ENCODE measurements at regions not wholly inside any gene's neighbourhood (a gene's known extent, or its start where the extent isn't known, plus 50 kb on each side); places are given as distances from the start of the nearest gene placed in this dataset.

- no peaks in the 10 kb centered on the region for H3K9me3 ChIP-seq (ENCODE audit: low read depth, low read length, poor library complexity, severe bottlenecking)
- H3K36me3 ChIP-seq (ENCODE audit: insufficient read depth, low read length, poor library complexity, severe bottlenecking): no peaks in the 10 kb centered on the region
- no peaks in the 10 kb centered on the region for H3K27me3 ChIP-seq (replicated peaks; ENCODE audit: insufficient read depth, low read depth, low read length, poor library complexity)
- intact Hi-C loops (cut with micrococcal nuclease; ENCODE audit: unreplicated experiment): no loop called here
- POLR2A ChIA-PET (ENCODE audit: low non-redundant PET): no interaction called here
- BruUV-seq (replicated peaks): no TSS peak
- CTCF ChIA-PET: no interaction called here
- no peaks in the 10 kb centered on the region for H3K4me1 ChIP-seq (ENCODE audit: insufficient read depth, low read length, poor library complexity, severe bottlenecking)
- no peak for TF ChIP-seq CTCF (conservative IDR thresholded peaks at IDR 0.05; ENCODE audit: low read depth, low read length)
- TF ChIP-seq EZH2 (IDR thresholded peaks at IDR 0.05; ENCODE audit: borderline replicate concordance, low read depth, low read length, poor library complexity, severe bottlenecking): no peak
- H3K27ac ChIP-seq (ENCODE audit: low read depth, low read length, poor library complexity, severe bottlenecking): no peak overlapping the region
- H3K4me3 ChIP-seq (ENCODE audit: low read depth, low read length, poor library complexity, severe bottlenecking): no peak overlapping the region
- no peak for DNase-seq (ENCODE audit: low spot score)
Measured at GRCh38 chr6:81309811-81310210, 442.7 kb downstream of the TENT5A start.

- no peaks in the 10 kb centered on the region for H3K36me3 ChIP-seq (ENCODE audit: insufficient read depth, low read length, poor library complexity, severe bottlenecking)
- H3K4me1 ChIP-seq (ENCODE audit: insufficient read depth, low read length, poor library complexity, severe bottlenecking): no peaks in the 10 kb centered on the region
- no peak overlapping the region for H3K4me3 ChIP-seq (ENCODE audit: low read depth, low read length, poor library complexity, severe bottlenecking)
- POLR2A ChIA-PET (ENCODE audit: low non-redundant PET): no interaction called here
- no TSS peak for BruUV-seq (replicated peaks)
- H3K27ac ChIP-seq (ENCODE audit: low read depth, low read length, poor library complexity, severe bottlenecking): no peak overlapping the region
- DNase-seq (ENCODE audit: low spot score): no peak
- CTCF ChIA-PET: no interaction called here
- intact Hi-C loops (cut with micrococcal nuclease; ENCODE audit: unreplicated experiment): no loop called here
- H3K27me3 ChIP-seq (replicated peaks; ENCODE audit: insufficient read depth, low read depth, low read length, poor library complexity): no peaks in the 10 kb centered on the region
- no peaks in the 10 kb centered on the region for H3K9me3 ChIP-seq (ENCODE audit: low read depth, low read length, poor library complexity, severe bottlenecking)
- TF ChIP-seq CTCF (conservative IDR thresholded peaks at IDR 0.05; ENCODE audit: low read depth, low read length): no peak
- no peak for TF ChIP-seq EZH2 (IDR thresholded peaks at IDR 0.05; ENCODE audit: borderline replicate concordance, low read depth, low read length, poor library complexity, severe bottlenecking)
Measured at GRCh38 chr6:81308577-81309279, 443.8 kb downstream of the TENT5A start.

- CTCF ChIA-PET: no interaction called here
- no peaks in the 10 kb centered on the region for H3K36me3 ChIP-seq (ENCODE audit: insufficient read depth, low read length, poor library complexity, severe bottlenecking)
- H3K27ac ChIP-seq (ENCODE audit: low read depth, low read length, poor library complexity, severe bottlenecking): no peak overlapping the region
- H3K9me3 ChIP-seq (ENCODE audit: low read depth, low read length, poor library complexity, severe bottlenecking): no peaks in the 10 kb centered on the region
- no peaks in the 10 kb centered on the region for H3K4me1 ChIP-seq (ENCODE audit: insufficient read depth, low read length, poor library complexity, severe bottlenecking)
- DNase-seq (ENCODE audit: low spot score): no peak
- POLR2A ChIA-PET (ENCODE audit: low non-redundant PET): no interaction called here
- TF ChIP-seq CTCF (conservative IDR thresholded peaks at IDR 0.05; ENCODE audit: low read depth, low read length) (no peak), EZH2 (IDR thresholded peaks at IDR 0.05; ENCODE audit: borderline replicate concordance, low read depth, low read length, poor library complexity, severe bottlenecking) (no peak)
- intact Hi-C loops (cut with micrococcal nuclease; ENCODE audit: unreplicated experiment): no loop called here
- no peaks in the 10 kb centered on the region for H3K27me3 ChIP-seq (replicated peaks; ENCODE audit: insufficient read depth, low read depth, low read length, poor library complexity)
- H3K4me3 ChIP-seq (ENCODE audit: low read depth, low read length, poor library complexity, severe bottlenecking): no peak overlapping the region
- BruUV-seq (replicated peaks): no TSS peak
Measured at GRCh38 chr6:81307651-81308214, 444.7 kb downstream of the TENT5A start.
